GM18499 (cell line): ENCODE measurements at regions not wholly inside any gene's neighbourhood (a gene's known extent, or its start where the extent isn't known, plus 50 kb on each side); places are given as distances from the start of the nearest gene placed in this dataset.
A peak's percentile ranks its signal among the peaks of the same experiment; 100 is the strongest.

Experiments
- ATAC-seq: cut with Tn5 transposase; IDR thresholded peaks from one replicate; pipeline ENCODE4 v1.9.1; 2021; ENCODE audit warnings: moderate number of reproducible peaks; ENCODE audit not compliant: insufficient read depth, unreplicated experiment

GRCh38 chr5:124796495-124796894 lies 50.1 kb upstream of the ZNF608 start:
- ATAC-seq = peak; percentile 40

DNA sequence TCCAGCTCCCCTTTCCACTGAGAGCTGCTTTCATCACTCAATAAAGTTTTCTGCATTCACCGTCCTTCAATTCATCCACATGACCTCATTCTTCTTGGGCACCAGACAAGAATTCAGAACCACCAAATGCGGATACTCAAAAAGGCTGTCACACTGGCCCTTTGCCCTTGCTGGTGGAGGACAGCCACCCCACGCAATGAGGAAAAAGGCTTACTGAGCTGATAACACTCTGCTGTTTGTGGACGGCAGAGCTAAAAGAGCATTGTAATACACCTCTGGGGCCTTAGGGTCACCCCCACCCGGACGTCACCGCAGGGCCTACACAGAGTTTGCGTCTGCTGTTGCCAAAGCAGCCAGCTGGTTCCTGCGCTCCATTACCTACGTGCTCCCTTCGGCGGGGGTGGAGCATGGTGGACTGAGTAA lies 51.2 kb upstream of the ZNF608 start:
- no peak for ATAC-seq

DNA sequence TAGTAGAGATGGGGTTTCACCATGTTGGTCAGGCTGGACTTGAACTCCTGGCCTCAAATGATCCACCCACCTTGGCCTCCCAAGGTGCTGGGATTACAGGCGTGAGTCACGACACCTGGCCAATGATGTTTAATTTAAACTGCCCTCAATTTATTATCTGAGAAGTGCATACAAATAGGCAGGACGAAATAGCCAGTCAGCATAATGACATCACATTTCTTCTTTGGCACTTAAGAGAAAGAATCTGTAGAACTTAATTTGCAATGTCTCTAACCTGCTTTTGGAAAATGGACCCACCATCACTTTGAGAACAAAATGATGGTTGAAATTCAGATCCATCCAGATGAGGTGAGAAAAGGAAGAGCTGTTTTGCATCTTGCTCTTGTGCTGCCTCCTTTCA lies 52.5 kb upstream of the ZNF608 start:
- ATAC-seq = no peak

DNA sequence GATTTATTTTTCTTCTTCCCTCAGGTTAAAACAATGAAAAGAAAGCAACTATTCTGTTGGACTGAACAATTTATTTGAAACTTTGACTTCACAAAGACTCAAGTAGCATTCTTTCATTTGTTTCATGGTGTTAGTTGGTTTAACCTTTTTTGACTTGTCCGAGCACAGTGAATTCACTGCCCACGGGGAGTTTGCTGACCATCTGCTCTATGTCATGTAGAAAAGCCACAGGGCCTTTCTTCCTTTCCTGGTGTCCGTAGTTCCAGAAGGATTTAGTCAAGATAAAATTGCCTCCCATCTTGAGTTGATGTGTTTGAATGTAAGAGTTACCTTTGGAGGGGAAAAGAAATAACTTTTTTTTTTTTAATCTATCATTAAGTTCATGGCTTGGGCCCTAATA lies 55.1 kb upstream of the ZNF608 start:
- no peak for ATAC-seq

- ATAC-seq = no peak
These were observed 57.3 kb upstream of the ZNF608 start for GRCh38 chr5:124803617-124804323.

- ATAC-seq = no peak
These were observed 59.6 kb upstream of the ZNF608 start for GRCh38 chr5:124806026-124806372.

- ATAC-seq = no peak
These were observed 60.1 kb upstream of the ZNF608 start for GRCh38 chr5:124806373-124807077.

GRCh38 chr5:124808842-124809268 lies 62.4 kb upstream of the ZNF608 start:
- ATAC-seq = no peak

DNA sequence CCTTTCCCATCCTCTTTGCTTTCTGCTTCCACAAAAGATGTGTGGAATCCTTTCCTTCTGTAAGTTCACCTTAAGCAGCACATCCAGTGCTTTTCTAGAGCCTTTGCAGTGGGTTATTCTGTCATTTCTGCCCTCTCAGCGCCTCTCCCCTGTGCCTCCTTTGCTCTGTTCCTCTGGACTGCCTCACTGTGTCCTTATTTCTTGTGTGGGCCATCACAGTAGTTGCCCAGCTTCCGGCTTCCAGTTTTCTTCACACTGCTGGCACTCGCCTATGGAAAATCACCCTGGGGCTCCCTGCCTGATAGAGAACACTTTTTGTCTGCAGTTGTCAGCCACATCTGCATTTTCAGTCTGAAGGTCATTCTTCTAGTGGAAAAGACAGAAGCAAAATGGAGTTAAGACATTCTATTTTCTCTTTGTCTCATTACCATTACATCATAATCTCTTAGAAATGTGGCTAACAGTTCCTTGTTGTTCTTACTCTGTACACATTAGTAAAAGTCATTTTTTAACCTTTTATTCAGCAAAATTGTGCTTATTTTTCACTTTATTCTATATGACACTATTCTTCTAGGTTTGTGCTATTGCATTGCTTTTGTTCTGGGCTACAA lies 64.1 kb upstream of the ZNF608 start:
- no peak for ATAC-seq

DNA sequence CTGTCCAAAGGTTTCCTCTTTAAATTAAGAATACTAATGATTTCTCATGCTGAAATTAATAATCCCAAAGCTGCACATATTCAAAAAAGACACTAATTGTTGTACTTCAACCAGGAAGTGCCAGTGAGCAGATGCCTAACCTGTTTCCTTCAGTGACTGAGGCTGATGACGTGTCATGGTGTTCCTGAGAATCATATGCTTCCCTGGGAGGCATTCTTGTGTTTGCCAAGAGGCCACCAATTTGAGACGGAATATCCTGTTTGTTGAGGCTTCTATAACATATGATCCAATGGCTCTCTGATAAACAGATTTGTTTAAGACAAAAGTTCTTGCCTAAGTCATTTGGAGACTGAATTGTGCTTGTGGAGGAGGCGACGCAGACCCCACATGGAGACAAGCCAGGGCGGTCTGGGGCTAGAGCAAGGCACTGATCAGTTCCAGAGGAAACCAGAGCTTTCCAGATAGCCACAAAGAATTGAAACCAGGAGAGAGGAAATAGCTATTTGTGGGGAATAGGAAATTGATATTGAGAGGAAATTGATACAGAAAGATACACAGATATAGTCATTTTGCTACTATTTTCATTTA lies 66.4 kb upstream of the ZNF608 start:
- no peak for ATAC-seq

DNA sequence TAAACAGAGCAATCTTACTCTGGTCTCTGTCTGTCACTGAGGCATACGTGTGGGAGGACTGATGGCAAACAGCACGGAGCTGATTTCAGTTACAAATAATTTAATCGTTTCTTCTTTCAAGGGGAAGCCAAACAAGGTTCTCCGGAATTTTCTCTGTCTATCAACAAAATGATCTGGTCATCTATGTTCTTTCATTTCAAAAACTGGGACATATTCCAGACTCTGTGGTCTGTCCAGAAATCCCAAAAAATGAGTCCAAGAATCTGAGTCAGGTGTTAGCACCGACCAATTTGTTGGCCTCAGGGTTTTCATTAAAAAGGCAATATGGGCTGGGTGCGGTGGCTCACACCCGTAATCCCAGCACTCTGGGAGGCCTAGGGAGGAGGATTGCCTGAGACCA lies 69.9 kb upstream of the ZNF608 start:
- no peak for ATAC-seq

DNA sequence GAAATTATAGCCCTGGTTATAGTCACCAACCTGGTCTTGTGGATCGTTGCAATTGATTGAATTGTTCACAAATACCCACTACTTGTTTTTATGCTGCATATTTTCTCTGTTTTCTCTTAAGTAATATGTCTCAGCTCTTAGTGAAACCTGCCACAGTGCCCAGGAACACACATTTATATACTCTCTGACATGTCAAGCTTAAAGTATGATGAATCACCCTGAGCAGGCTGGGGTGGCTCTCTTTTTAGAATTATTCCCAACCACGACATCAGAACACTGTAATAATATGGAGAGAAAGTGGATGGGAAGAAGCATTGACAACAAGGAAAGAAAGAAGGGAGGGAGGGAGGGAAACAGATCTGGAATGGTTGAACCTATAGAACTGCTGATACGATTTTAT lies 72.8 kb upstream of the ZNF608 start:
- no peak for ATAC-seq

DNA sequence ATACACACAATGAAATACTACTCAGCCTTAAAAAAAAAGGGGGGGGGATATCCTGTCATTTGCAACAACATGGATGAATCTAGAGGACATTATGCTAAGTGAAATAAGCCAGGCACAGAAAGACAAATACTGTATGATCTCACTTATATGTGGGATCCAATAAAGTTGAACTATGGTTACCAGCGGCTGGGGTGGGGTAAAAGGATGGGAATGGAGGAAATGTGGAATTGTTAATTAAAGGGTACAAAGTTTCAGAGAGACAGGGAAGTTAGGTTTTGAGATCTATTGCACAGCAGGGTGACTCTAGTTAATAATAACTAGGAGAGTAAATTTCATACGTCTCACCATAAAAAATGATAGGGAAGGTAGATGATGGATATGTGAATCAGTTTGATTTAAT lies 76.2 kb upstream of the ZNF608 start:
- no peak for ATAC-seq

GRCh38 chr5:124823380-124823779 lies 76.9 kb upstream of the ZNF608 start:
- no peak for ATAC-seq

DNA sequence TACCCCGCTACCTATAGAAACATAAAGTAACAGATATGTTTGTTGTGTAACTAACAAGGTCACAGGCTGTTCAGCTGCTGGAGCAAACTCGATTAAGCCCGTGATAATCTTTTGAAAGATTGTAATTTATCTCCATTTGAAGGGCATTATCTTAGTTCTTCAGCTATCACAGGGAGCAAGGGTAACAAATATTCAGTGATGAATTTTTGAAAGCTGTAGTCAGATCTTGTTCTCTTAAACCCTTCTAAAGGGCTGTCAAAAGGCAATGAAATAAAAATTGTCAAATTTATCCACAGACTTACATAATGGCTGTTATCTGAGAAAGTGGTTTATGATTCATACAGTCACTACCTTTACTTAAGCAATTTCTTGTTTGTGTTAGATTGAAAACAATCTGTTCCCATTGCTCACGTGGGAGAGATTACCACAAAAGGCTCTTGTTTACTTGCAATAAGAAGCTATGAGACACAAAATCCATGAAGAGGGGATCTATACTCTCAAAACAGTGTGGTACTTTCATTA lies 78.3 kb upstream of the ZNF608 start:
- ATAC-seq = no peak

GRCh38 chr5:124825250-124825982 lies 79.0 kb upstream of the ZNF608 start:
- ATAC-seq = no peak

DNA sequence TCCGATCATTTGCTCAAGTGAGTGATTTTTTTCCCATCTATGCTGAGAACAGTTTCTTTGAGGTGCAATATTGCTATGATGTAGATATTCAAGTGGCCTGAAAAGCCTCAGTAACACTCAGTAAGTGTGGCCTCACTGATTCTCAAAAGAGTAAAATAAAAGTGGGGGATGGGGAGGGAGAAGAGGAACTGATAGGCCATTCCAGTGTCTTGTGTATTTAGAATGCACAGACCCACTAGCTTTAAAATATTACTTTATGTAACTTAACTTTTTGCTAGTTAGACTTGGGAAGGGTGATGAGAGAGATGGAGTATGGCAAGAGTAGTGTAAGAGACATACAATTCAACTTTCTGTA lies 79.5 kb upstream of the ZNF608 start:
- no peak for ATAC-seq

GRCh38 chr5:124828731-124829234 lies 82.3 kb upstream of the ZNF608 start:
- ATAC-seq = no peak

DNA sequence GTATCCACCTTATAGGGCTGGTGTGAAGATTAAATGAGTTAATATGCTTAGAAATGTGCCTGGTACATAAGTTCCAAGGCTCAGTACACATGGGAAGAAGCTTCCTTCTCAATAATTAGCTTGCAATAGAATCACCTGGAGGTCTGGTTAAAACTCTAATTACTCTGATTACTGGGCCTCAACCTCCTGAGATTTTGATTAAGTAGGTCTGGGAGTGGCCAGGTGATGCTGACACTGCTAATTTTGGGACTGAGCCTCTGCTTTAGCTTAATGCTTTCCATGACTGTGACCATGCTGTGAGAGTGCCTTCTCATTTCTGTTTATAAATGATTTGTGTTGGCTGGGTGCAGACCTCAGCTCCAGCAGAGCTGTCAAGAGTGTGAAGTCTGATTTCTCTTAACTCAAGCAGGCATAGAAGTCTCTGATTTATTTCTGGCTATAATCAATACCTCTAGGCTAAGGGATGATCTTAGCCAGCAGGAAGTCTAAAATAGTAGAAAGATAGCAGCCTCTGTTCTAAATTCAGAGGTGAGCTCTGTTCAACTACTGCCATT lies 85.3 kb upstream of the ZNF608 start:
- ATAC-seq = no peak

GRCh38 chr5:124832510-124832909 lies 86.1 kb upstream of the ZNF608 start:
- no peak for ATAC-seq
